ENCODE measurements at regions not wholly inside any gene's neighbourhood (a gene's known extent, or its start where the extent isn't known, plus 50 kb on each side); places are given as distances from the start of the nearest gene placed in this dataset.
"Not testable (repeated sequence)": the region's sequence is repeated elsewhere in the genome, so short reads cannot be mapped to it uniquely, and the experiment has no call there.

- peak; percentile 20 for DNase-seq
Observed at GRCh38 chr2:241984658-241985057, 115.1 kb downstream of the RTP5 start.

DNA sequence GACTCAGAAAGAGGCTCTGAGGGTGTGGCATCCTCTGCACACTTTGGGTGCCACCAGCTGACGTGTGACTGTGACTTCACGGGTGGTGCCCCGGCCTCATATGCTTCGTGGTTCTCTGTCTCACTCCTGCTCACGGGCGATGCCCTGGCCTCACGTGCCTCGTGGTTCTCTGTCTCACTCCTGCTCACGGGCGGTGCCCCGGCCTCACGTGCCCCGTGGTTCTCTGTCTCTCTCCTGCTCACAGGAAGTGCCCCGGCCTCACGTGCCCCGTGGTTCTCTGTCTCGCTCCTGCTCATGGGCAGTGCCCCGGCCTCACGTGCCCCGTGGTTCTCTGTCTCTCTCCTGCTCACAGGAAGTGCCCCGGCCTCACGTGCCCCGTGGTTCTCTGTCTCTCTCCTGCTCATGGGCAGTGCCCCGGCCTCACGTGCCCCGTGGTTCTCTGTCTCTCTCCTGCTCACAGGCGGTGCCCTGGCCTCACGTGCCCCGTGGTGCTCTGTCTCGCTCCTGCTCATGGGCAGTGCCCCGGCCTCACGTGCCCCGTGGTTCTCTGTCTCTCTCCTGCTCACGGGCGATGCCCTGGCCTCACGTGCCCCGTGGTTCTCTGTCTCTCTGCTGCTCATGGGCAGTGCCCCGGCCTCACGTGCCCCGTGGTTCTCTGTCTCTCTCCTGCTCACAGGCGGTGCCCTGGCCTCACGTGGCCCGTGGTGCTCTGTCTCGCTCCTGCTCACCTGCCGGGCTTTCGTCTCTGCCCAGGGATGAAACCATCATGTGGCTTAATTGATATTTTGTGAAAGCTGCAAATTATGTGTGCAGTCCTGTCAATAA lies 115.8 kb downstream of the RTP5 start:
- DNase-seq = peak; percentile 22

DNA sequence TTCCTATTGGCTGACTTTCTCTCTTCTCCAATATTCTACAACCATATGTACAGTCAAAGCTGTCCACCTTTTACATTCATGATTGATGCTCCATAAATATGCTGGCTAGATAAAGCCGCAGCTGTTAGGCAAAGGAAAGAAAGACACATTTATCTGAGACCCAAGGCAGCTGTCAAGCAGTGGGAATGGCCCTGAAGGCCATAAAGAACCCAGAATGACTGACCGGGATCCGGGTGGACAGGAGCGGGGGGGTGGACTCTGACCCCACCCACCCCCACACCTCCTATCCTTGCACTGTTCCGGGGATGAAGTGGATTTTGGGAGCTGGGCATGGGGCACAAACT lies 116.4 kb downstream of the RTP5 start:
- DNase-seq = peak; percentile 29

GRCh38 chr2:241986836-241987641 lies 117.5 kb downstream of the RTP5 start:
- DNase-seq = peak; percentile 57

DNA sequence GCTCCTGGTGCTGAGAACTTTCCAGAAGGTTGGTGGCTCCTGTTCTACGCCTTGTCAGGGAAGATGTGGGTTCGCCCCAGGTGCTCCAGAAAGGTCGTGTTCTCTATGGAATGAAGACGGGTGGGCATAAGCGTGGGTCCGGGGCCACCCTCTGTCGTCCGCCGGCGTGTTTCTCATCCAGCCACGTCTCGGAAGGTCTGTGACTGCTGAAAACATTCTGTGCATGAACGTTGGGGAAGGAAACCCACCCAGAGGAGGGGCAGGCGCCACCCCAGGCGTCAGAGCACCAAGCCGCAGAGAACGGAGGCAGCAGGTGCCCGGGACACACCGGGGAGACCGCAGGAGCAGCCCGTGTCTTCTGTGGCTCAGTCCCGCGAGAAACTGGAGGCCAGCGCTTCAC lies 118.2 kb downstream of the RTP5 start:
- DNase-seq = no peak

DNA sequence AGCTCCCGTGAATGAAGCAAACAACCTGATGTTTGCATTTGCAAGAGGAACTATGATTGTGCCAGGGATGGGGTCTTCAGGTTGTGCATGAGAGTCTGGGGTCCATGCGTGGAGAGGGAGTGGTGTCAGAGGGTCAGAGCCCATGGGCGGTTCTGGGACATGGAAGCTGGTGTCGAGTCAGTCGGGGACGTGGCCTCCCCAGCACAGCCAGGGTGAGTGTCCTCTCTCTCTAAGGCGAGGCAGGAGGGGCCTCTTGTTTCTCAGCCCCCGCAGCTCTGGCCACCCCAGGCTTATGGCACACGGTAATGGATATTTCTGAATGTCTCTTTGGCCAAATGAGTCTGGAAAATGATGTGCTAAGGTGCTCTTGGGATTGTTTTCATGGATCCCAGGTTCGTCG lies 118.6 kb downstream of the RTP5 start:
- no peak for DNase-seq

DNA sequence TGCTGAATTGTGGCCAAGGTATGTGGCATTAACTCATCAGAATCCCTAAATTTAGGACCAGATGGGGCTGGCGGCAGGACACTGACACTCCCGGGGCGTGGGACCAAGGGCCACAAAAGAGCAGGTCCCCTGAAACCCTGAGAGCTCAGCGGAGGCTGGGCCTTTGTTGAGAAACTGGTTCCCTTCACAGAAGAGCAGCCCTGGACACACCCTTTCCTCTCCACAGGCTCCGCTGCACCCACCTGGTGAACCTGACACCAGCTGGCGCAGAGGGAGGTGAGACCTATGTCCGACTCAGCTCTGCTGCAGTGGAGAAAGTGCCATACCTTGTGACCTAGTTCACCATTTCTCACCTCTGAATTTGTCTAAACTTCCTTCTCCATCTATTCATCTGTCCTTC lies 119.5 kb downstream of the RTP5 start:
- no peak for DNase-seq

GRCh38 chr2:241990466-241990865 lies 120.9 kb downstream of the RTP5 start:
- no peak for DNase-seq

DNA sequence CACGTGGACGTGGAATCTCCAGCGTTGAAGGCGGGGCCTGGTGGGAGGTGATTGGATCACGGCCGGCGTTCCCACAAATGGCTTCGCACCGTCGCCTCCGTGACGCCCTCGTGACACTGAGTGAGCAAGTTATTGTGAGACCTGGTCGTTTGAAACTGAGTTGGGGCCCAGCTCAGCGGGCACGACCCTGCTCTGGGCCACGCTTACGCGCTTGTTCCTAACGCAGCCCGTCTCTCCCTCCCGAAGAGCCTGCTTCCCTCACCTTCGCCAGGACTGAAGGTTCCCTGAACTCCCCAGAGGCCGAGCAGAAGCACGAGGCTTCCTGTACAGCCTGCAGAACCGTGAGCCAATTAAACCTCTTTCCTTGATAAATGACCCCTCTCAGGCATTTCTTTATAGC lies 121.8 kb downstream of the RTP5 start:
- DNase-seq = no peak

DNA sequence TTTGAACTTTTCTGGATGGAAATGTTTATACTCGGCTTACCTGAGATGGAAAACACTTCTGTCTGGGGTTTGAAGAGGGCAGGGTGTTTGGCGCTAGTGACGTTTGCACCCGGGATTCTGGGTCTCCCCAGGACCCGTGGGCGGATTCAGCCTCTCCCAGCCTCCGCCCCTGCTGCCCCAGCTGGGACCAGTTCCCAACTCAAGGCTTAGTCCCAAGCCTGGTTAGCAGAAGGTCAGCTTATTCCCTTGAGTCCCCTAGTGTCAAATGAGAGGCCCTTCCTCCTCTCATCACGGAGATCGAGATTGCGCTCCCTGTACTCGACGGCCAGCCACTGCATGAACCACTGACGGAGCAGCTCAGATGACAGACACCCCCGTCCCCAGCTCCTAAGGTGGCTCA lies 123.2 kb downstream of the RTP5 start:
- DNase-seq = no peak

- DNase-seq = no peak
Observed at GRCh38 chr2:241993386-241994005, 124.0 kb downstream of the RTP5 start.

DNA sequence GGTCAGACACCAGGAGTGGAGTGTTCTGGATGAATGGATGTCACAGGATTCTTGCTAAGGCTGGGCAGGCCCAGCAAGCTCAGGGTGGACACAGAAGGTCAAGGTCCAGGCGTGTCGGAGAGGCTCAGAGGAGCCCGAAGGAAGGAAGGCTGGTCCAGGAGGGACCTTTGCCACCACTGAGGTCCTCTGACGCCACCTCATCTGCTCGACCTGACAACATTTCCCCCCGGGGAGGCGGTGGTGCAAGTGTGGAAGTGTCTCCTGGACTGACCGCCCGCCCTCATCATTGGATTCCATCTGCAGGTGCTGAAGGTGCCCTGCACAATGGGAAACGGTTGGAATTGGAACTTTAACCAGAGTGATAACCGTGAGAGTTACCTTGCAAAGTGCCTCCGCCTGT lies 124.6 kb downstream of the RTP5 start:
- DNase-seq = no peak

DNA sequence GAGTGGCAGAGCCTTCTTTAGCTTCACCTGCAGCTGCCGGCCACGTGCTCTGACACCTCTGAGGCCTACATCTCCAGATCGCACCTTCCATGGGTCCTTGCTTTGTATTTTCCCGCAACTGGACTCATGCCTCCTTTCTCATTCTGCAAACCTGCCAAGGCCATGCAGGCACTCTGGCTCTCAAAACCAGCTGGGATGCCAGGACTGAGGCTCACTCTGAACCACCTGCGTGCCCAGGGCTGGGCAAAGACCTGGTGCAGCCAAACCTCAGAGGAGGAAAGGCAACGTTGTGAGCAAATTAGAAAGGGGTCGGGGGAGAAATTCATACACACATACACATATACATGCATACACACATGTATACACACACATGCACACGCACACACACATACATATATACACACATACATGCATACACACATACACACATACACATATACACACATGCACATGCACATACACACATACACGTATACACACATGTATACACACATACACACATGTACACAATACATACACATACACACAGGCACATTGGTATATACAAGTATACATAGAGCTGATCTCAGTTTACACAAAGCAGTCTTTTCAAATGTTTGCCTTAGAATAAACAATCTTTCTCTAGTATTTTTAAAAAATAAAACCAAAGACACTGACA lies 125.2 kb downstream of the RTP5 start:
- DNase-seq = no peak

- no peak for DNase-seq
Observed at GRCh38 chr2:241996100-241996499, 126.6 kb downstream of the RTP5 start.

- no peak for DNase-seq
Observed at GRCh38 chr2:241997017-241997416, 127.5 kb downstream of the RTP5 start.

GRCh38 chr2:241999184-241999583 lies 129.7 kb downstream of the RTP5 start:
- DNase-seq = no peak

DNA sequence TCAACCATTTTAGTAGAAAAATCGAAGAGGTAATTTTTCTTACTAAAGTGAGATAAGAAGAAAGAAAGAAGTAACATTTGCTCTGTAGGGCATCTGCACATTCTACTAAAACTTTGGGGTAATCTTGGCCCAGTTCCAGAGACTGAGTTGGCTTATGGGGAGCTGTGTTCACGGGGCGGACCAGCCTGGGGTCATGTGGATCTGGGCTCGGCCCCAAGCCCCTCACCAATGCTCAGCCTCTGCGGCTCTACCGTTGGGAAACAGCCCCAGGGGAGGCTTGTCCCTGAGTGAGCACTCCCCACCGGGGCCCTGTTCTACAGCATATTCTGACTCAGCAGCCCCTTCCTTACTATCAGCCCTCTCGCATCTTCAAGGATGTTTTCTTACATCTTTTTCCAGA lies 132.3 kb downstream of the RTP5 start:
- DNase-seq = no peak

GRCh38 chr2:242002944-242003343 lies 133.4 kb downstream of the RTP5 start:
- no peak for DNase-seq

GRCh38 chr2:242004223-242004901 lies 134.8 kb downstream of the RTP5 start:
- no peak for DNase-seq

- DNase-seq = no peak
Observed at GRCh38 chr2:242004902-242005230, 135.3 kb downstream of the RTP5 start.

- DNase-seq = not testable (repeated sequence)
Observed at GRCh38 chr2:242006091-242006634, 136.6 kb downstream of the RTP5 start.

GRCh38 chr2:242008908-242009307 lies 139.4 kb downstream of the RTP5 start:
- DNase-seq = not testable (repeated sequence)

DNA sequence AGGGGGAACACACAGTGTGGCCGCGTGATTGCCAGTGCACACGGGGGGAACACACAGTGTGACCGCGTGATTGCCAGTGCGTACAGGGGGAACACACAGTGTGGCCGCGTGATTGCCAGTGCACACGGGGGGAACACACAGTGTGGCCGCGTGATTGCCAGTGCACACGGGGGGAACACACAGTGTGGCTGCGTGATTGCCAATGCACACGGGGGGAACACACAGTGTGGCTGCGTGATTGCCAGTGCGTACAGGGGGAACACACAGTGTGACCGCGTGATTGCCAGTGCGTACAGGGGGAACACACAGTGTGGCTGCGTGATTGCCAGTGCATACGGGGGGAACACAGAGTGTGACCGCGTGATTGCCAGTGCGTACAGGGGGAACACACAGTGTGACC lies 140.3 kb downstream of the RTP5 start:
- DNase-seq = not testable (repeated sequence)

All from islet precursor cell (in vitro differentiated cells).